ENCODE measurements at regions not wholly inside any gene's neighbourhood (a gene's known extent, or its start where the extent isn't known, plus 50 kb on each side); places are given as distances from the start of the nearest gene placed in this dataset.

DNA sequence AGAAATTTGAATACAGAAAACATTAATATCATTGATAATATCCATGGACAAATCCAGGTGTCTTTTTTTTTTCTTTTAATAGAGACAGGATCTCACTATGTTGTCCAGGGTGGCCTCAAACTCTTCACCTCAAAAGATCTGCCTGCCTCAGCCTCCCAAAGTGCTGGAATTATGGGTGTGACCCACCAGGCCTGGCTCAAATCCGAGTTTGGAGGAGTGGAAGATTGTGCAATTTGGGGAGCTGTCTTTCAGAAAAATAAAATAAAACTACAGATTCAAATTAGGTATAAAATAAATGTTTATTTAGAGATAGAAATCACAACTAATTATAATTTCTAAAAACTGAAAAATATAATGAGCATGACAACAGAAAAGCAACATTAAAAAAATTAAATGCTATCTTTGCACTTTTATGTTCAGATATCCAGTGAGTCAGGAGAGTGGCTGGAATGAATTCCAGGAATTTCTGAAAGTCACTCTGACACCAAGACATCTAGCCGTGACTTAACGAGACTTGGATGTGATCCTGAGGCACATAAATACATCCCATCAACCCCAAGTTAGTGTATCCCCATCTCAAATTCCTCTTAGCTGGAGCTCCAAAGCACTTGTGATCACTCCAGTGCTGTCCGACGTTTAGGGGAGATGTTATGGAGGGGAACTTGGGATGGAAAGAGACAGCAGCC, 128.6 kb upstream of the THY1 start:
- Histone ChIP-seq H3K4me3 (no peak overlapping the region), H3K27ac (no peak overlapping the region), H3K9me3 (ENCODE audit: low read depth, low read length) (no peaks in the 10 kb centered on the region), H3K36me3 (ENCODE audit: insufficient read depth, low read length) (no peaks in the 10 kb centered on the region), H3K9ac (ENCODE audit: insufficient read length) (no peak overlapping the region)
- TF ChIP-seq EZH2 (IDR thresholded peaks at IDR 0.05), result no peak
- TF ChIP-seq POLR2AphosphoS5 (IDR thresholded peaks at IDR 0.05; ENCODE audit: borderline replicate concordance, low read depth, low read length), result no peak
- TF ChIP-seq FOXP2 (optimal IDR thresholded peaks at IDR 0.05; ENCODE audit: control extremely low read depth, extremely low read length, insufficient read depth), result no peak
- no peak for DNase-seq (ENCODE audit: low read depth, low spot score)

DNA sequence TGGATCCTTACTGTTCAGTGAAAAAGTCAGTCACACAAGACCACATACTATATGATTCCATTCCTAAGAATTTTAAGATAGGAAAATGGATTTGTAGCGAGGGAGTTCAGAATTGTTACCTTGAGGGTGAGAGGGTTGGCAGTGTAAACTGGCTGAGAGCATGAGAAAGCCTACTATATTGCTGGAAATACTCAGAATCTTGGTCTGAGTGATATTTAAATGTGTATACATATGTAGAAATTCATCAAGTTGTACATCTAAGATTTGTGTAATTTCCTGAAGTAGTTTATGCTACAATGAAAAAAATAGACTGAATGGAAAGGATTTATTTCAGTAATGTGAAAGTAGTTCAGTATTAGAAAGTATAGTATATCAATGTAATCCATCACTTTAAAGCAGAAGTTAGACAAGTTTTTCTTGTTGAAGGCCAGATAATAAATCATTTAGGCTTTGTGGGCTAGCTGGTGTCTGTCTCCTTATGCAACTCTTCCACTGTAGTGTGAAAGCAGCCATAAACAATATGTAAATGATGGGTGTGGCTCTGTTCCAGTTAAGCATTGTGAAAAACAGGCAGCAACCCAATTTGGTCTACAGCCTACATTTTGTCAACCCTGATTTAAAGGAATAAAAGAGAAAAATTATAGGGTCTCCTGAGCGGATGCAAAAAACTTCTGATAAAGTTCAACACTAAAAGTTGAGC, 127.2 kb upstream of the THY1 start:
- Histone ChIP-seq H3K9me3 (ENCODE audit: low read depth, low read length) (no peaks in the 10 kb centered on the region), H3K36me3 (ENCODE audit: insufficient read depth, low read length) (no peaks in the 10 kb centered on the region), H3K9ac (ENCODE audit: insufficient read length) (no peak overlapping the region), H3K4me3 (no peak overlapping the region), H3K27ac (no peak overlapping the region)
- DNase-seq (ENCODE audit: low read depth, low spot score), result no peak
- TF ChIP-seq EZH2 (IDR thresholded peaks at IDR 0.05) (no peak), FOXP2 (optimal IDR thresholded peaks at IDR 0.05; ENCODE audit: control extremely low read depth, extremely low read length, insufficient read depth) (no peak), POLR2AphosphoS5 (IDR thresholded peaks at IDR 0.05; ENCODE audit: borderline replicate concordance, low read depth, low read length) (no peak)

- Histone ChIP-seq H3K4me3 (no peak overlapping the region), H3K9me3 (ENCODE audit: low read depth, low read length) (no peaks in the 10 kb centered on the region), H3K27ac (no peak overlapping the region), H3K9ac (ENCODE audit: insufficient read length) (no peak overlapping the region), H3K36me3 (ENCODE audit: insufficient read depth, low read length) (no peaks in the 10 kb centered on the region)
- no peak for DNase-seq (ENCODE audit: low read depth, low spot score)
- TF ChIP-seq POLR2AphosphoS5 (IDR thresholded peaks at IDR 0.05; ENCODE audit: borderline replicate concordance, low read depth, low read length), result no peak
These were observed 124.5 kb upstream of the THY1 start for GRCh38 chr11:119547511-119547910.

DNA sequence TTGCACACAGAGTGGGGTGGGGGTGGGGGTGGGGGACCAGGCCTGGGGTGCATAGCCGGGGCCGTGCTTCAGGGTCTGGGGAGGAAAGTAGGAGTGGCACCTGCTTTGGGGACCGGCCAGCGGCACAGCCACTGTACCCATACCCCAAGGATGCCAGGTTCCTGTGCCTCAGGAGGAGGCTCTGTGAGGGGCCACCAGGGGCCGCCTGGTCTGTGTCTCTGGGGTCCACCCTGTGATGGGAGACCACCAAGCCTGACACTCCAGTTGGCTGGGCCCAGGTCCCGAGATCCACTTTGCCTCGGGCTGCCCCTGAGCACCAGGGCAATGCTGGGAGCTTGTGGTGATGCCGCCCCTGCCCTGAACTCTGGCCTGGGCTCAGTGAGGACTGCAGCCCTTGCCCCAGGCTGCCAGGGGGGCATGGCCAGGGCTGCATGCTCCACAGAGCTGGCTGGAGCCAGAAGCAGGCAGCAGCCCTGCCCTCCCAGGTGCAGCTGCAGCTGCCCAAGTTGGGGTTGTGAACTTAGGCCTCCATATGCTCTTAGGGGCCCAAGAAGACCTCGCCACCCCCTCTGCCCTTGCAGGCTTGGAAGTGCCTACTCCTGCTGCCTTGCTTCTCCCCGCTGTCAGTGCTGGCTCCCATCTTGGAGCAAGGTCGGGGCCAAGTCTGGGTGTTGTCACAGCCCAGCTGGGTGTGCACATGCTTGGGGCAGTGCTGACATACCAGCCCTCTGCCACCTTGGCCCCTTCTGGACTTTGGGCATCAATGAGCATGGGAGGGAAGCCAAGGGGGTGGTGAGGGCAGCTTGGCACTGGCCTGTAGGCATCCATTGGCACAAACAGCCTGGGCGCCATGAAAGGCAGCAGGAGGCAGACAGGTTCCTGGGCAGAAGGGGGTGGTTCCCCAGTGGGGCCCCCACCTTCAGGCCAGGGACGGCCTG, 123.3 kb upstream of the THY1 start:
- no peak for DNase-seq (ENCODE audit: low read depth, low spot score)
- Histone ChIP-seq H3K9ac (ENCODE audit: insufficient read length) (no peak overlapping the region), H3K9me3 (ENCODE audit: low read depth, low read length) (no peaks in the 10 kb centered on the region), H3K4me3 (no peak overlapping the region), H3K27ac (no peak overlapping the region), H3K36me3 (ENCODE audit: insufficient read depth, low read length) (no peaks in the 10 kb centered on the region)
- no peak for TF ChIP-seq EZH2 (IDR thresholded peaks at IDR 0.05)
- no peak for TF ChIP-seq FOXP2 (optimal IDR thresholded peaks at IDR 0.05; ENCODE audit: control extremely low read depth, extremely low read length, insufficient read depth)
- no peak for TF ChIP-seq POLR2AphosphoS5 (IDR thresholded peaks at IDR 0.05; ENCODE audit: borderline replicate concordance, low read depth, low read length)

- no peak for DNase-seq (ENCODE audit: low read depth, low spot score)
- Histone ChIP-seq H3K9me3 (ENCODE audit: low read depth, low read length) (no peaks in the 10 kb centered on the region), H3K9ac (ENCODE audit: insufficient read length) (no peak overlapping the region), H3K27ac (no peak overlapping the region), H3K4me3 (no peak overlapping the region), H3K36me3 (ENCODE audit: insufficient read depth, low read length) (no peaks in the 10 kb centered on the region)
- no peak for TF ChIP-seq FOXP2 (optimal IDR thresholded peaks at IDR 0.05; ENCODE audit: control extremely low read depth, extremely low read length, insufficient read depth)
- TF ChIP-seq EZH2 (IDR thresholded peaks at IDR 0.05), result no peak
- TF ChIP-seq POLR2AphosphoS5 (IDR thresholded peaks at IDR 0.05; ENCODE audit: borderline replicate concordance, low read depth, low read length), result no peak
These were observed 117.6 kb upstream of the THY1 start for GRCh38 chr11:119540370-119541125.

GRCh38 chr11:119539583-119539982, 116.6 kb upstream of the THY1 start:
- TF ChIP-seq EZH2 (IDR thresholded peaks at IDR 0.05) (no peak), POLR2AphosphoS5 (IDR thresholded peaks at IDR 0.05; ENCODE audit: borderline replicate concordance, low read depth, low read length) (no peak), FOXP2 (optimal IDR thresholded peaks at IDR 0.05; ENCODE audit: control extremely low read depth, extremely low read length, insufficient read depth) (no peak)
- no peak for DNase-seq (ENCODE audit: low read depth, low spot score)
- Histone ChIP-seq H3K9me3 (ENCODE audit: low read depth, low read length) (no peaks in the 10 kb centered on the region), H3K27ac (no peak overlapping the region), H3K36me3 (ENCODE audit: insufficient read depth, low read length) (no peaks in the 10 kb centered on the region), H3K4me3 (no peak overlapping the region), H3K9ac (ENCODE audit: insufficient read length) (no peak overlapping the region)

DNA sequence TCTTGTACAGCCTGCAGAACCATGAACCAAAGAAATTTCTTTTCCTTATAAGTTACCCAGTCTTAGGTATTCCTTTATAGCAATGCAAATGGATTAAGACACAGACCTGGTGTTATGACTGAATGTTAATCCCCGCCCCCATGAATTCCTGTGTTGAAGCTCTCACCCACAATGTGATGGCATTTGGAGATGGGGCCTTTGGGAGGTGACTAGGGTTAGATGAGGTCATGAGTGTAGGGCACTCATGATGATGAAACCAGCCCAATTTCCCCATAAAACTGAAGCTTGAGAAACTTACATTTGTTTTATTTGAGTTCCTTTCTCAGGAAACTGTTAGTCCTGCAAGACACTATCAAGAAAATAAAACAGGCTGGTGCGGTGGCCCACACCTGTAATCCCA, 115.8 kb upstream of the THY1 start:
- Histone ChIP-seq H3K9me3 (ENCODE audit: low read depth, low read length) (no peaks in the 10 kb centered on the region), H3K9ac (ENCODE audit: insufficient read length) (no peak overlapping the region), H3K4me3 (no peak overlapping the region), H3K36me3 (ENCODE audit: insufficient read depth, low read length) (no peaks in the 10 kb centered on the region), H3K27ac (no peak overlapping the region)
- no peak for TF ChIP-seq EZH2 (IDR thresholded peaks at IDR 0.05)
- no peak for TF ChIP-seq FOXP2 (optimal IDR thresholded peaks at IDR 0.05; ENCODE audit: control extremely low read depth, extremely low read length, insufficient read depth)
- TF ChIP-seq POLR2AphosphoS5 (IDR thresholded peaks at IDR 0.05; ENCODE audit: borderline replicate concordance, low read depth, low read length), result no peak
- DNase-seq (ENCODE audit: low read depth, low spot score), result no peak

Data from SK-N-MC (cell line).